HG02588 (cell line): ENCODE measurements at regions not wholly inside any gene's neighbourhood (a gene's known extent, or its start where the extent isn't known, plus 50 kb on each side); places are given as distances from the start of the nearest gene placed in this dataset.

Source experiments
- ATAC-seq: cut with Tn5 transposase; IDR thresholded peaks from one replicate; pipeline ENCODE4 v1.9.1; 2021; ENCODE audit warnings: mild to moderate bottlenecking, moderate library complexity; ENCODE audit not compliant: unreplicated experiment

DNA sequence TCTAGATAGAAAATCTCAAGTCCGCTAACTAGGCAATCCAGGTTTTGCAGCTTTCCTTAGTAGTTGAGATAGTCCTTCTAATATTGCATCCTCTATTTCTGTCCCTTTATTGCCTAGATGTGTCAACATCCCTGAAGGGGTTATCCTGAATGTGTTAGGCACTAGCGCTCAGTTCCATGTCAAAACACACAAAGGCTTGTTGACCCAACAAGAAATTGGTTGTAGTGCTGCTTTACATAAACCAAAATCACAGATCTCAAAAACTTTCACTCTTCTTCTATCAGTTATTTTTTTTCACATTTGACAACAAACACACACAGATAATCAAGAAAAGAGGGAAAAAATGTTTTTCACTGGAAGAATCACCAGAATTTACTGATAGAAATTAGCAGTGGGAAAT lies 51.4 kb upstream of the SOX2 start:
- ATAC-seq, result no peak

DNA sequence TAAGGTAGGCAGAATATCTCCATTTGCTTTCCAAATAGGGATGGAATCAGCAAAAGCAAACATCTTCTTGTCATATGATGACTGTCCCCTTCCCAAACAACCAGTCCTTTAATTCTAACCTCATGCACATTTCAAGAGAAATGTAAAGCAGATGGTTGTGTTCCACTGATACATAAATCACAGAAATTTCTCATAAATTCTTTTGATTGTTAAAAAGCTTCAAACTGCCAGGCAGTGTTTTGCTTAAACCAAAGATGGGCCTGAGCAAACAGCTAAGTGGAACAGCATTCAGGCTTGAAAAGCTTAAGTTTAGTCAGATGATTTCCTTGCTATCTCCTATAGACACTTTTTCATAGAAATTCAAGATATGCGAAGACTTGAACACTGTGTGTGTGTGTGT lies 74.3 kb upstream of the SOX2 start:
- no peak for ATAC-seq

DNA sequence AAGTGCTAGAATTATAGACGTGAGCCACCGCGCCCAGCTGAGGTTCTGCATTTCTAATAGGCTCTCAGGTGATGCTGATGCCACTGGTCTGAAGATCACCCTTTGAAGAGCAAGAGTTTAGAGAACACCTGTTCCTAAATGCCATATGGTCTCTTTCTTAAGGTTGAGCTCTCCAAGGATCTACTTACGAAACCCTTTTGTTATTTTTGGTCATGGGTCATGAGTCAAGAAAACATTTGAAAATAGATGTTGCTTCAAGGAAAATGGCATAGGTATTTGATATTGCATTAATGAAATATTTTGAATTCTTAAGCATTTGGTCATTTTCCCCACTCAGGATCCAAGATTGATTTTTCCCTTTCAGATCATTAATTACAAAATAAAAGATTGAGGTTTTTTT lies 74.7 kb upstream of the SOX2 start:
- no peak for ATAC-seq

DNA sequence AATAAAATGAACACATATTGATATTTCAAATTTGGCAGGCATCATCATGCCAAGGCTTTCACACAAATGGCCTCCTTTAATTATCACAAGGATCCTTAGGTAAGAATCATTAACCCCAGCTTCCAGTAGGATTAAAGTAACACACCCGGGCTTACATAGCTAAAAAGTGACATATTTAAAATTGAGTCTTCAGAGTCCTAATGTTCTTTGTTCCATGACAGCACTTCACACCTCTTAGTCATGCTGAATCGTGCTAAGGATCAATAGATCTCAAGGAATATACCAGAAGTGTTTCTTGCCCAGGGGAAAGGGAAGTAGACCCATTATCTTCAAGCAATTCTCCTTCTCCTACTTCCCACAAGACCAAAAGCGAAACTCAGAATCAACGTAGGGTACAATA lies 76.6 kb upstream of the SOX2 start:
- ATAC-seq, result no peak

DNA sequence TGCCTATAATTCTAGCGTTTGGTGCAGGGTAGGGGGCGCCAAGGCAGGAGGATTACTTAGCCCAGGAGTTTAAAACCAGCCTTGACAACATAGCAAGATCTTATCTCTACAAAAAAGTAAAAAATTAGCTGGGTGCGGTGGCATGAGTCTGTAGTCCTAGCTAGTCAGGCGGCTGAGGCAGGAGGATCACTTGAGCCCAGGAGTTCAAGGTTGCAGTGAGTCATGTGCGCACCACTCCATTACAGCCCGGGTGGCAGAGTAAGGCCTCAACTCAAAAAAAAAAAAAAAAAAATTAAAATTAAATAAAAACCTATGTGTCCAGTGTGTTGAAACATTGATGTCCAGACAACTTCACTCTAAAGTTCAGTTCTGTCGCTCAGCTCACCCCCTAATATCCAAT lies 78.2 kb upstream of the SOX2 start:
- no peak for ATAC-seq

DNA sequence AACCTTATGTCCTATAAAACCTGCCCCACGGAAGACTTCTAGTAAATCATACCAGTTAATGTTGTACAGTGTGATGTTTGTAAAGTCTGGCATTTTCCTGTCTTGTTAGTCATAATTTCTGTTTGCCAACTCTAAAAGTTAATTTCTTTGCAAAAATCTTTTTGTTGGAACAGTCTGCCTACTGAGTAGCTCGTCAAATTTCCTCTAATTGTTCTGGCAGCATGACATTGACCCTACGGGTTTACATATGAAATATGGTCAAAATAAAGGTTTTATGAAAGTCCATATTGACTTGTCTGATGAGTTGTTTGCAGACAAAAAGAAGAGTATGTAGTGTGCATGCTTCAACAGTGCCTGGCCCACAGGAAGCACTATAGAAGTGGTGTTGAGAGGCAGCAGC lies 79.8 kb upstream of the SOX2 start:
- no peak for ATAC-seq

DNA sequence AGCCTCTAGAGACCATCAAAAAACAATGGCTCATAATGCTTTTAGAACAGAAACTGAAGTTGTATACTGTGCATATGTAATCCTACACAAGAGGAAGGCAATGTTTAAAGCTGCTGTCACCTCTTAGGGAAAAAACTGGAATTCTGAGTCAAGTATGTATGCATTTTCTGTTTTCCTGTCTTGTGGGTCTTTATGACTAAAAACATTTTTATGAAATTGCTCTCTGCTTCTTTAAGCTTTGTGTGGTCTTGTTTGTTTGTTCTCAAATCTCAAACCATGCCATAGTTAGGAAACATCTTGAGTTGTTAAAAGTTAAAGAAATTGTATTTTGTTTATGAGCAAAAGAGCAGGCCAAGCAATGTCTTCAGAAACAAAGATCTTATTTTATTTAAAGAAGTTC lies 80.9 kb upstream of the SOX2 start:
- ATAC-seq, result no peak

DNA sequence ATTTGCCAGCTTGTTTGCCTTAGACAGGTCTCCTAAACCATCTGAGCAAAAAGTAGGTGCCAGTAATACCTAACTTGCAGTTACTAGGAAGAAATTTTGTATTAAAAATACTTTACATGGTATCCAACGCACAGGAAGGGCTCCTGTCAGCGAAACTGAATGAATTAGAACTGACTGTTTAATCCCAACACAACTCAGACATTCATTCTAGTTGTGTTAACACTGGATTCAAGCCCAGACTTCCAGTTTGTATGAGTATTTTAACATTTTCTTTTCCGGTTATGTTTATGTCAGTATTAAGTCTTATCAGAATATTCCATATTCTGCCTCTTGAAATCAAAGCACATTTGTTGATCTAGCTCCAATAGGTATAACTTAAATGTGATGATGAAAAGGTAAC lies 82.0 kb upstream of the SOX2 start:
- ATAC-seq, result no peak

DNA sequence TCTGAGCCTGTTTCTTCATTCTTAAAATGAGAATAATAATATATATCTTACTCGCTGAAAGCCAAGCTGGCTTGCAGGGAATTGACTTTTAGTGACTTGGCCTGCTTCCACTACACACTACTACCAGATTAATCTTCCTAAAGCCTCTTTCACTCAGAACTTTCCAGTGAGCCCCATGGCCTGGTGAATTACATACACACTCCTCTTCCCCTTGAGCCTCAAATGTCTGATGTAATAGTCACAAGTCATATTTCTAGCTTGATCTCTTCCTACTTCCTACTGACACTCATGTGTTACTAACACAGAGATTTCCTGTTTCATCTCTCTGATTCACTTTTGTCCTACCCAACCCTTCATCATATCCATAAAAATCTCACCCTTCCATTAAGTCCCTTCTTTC lies 82.7 kb upstream of the SOX2 start:
- ATAC-seq, result no peak

DNA sequence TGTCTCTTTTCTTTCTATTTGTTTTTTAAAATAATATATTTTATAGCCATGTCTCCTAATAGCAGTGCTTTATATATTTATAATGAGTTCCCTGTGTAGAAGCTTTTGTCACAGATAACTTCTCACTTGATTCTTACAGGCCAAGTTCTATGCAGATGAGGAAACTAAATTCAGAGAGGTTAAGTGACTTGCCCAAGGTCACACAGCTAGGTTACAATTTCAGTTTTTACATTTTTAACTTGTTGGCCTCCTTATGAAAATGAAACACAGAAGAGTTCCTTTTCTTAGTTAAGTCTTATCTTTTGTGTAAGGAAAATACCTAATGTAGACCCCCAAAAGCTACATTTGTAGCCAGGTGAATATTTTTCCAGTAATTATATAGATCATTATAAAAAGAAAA lies 83.3 kb upstream of the SOX2 start:
- ATAC-seq, result no peak

DNA sequence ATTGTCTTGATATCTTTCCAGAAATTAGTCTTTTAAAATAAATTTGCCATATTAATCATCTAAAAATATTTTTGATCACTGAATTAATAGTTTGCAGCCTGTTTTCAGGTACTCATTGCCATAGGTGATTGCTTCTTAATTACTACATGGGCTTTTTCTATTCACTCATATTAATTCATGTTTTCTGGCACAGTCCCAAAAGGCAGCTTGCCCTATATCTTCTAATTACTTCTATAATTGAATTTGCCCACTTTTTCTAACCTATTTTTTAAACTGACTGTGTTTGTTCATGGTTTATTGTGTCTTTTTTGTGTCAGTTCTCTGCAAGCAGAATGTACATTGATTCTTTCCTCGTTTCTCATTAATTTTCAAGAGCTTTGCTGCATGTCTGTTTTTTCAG lies 85.7 kb upstream of the SOX2 start:
- ATAC-seq, result no peak

DNA sequence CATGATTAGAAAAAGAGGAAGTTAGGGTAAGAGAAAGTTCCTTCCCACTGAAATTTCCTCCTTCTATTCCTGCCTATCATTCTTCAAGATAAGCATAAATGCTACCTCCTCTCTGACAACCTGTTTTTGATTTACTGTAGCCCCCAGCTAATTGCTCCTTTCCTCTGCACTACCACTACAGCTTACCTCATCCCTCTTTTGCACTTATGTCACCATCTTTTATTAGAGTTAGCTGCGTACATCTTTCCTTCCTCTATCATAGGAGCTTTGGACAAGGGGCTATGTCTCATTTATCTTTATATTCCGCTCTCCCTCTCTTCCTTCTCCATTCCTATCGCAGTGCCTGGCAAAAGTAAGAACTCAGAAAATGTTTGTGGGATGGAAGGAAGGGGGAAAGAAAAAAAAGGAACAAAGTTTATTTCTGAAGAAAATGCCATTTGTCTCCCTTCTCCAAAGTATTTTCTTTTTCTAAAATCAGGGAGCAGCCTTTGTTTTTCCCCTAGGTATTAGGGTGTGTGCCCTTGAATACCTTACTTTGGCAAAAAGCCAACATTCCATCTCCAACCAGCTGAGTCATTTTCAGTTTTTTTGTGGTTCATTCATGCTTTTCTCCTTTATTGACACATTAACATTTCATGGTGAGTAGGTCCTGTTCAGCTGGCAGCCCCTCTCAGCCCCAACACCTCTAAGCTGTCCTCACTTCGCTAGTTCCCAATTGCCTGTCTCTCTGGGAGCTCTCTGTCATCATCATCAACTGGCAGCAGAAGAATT lies 87.6 kb upstream of the SOX2 start:
- ATAC-seq, result no peak

DNA sequence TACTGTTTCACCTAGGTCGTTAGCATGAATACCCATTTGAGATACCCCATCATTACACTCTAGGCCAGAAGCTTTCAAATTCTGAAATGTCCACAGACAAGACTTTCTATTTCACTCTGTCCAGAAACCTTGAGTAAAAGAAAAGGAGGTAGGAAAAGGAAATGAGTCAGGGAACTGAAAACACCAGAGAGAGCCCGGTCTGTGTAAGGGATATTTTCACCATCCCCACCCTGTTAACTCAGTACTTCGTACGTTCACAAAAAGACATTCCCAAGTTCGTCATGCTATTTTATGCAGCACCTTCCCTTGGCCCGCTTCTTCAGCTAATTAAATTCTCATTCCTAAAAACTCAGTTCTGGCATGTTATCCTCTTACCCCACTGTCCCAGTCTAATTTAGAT lies 89.4 kb upstream of the SOX2 start:
- no peak for ATAC-seq

DNA sequence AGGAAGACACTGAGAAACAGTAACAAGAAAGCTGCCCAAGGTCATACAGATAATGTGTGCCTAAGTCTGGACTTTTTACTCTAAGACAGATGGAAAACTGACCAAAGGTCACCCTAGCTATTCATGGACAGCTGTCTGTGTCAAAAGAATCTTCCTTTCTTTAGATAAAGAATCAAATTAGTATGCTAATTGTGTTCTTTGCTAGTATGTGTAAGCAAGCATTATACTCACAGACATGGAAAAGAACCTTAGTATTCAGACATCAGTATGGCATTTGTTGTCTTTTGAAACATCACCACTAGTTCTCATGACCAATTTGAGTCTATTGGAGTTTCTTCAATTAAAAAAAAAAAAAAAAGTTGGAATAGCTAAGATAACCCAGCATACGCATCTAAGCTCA lies 91.8 kb upstream of the SOX2 start:
- no peak for ATAC-seq

DNA sequence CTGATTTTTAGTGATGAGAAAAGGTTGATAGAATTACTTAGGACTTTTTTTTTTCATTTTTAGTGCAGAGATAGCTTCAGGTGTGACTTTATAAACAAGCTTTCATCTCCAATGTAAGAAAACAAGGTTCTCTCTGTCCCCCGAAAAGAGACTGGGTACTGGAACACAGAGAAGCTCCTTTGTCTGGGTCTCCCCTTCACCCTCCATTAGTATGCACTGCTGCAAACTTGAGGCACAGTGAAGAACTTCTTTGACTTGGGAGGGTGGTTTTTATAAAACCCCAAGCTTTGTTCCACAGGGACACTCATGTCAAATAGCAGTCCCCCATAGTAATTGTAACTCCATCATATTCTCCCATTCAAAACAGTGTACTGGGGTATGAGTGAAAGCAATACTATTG lies 93.5 kb upstream of the SOX2 start:
- ATAC-seq, result no peak

DNA sequence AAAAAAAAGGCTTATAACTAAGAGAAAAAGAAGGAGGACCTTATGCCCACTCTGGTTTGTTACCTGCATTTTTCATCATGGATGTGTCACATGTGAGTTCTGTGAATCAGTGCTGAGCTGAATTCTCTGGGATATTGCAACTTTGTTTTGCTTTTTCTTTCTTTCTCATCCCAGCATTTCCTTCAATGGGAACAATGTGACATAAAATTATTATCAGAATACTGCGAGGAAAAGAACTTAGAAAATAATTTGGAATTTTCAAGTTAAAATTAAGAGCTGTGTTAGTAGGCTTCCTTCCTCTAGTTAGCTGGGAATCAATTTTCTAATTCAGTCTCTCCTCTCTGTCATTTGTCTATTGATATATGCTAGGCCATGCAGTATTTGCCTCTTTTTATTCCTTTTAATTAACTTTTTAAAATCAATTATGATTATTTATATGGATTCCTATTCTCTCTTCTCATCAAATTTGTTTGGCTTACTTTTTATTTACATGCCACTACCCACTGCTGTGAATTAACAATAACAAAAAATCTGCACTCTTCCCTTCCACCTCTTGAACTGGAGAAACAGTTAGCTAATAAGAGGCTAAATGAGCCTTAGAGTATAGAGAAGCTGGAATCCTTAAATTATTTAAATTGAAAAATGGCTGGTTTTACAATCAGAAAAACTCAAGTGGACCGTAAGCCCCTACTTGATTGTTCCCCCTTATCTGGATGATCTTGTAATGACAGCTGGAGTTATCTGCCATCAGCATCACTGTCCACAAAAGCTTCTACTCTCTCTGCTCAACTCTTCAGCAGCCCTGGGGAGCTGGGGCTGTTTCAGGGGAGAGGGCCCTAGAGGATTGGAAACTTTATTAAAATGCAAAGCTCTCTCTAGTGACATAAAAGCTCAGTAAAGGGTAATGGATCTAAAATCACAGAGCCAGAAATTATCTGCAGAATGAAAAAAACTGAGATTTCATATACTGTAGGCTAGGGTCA lies 95.3 kb upstream of the SOX2 start:
- ATAC-seq, result no peak

DNA sequence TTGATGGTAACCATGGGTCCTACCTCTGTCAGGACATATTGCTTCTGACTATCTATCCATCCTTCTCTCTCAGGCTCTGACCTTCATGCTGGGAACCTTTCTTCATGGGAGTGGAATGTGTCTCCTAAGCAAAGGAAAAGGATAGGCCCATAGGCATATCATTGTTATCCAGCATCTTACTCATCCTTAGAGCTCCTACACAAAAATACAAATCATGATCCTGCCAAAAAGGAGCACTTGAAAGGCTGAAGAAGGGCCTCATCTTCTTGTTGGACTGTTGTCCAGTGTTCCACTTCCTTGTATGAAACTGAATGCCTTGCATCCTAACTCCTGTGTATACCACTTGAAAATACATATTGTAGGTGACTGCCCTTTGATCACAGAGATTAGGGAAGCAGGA lies 96.1 kb upstream of the SOX2 start:
- no peak for ATAC-seq

DNA sequence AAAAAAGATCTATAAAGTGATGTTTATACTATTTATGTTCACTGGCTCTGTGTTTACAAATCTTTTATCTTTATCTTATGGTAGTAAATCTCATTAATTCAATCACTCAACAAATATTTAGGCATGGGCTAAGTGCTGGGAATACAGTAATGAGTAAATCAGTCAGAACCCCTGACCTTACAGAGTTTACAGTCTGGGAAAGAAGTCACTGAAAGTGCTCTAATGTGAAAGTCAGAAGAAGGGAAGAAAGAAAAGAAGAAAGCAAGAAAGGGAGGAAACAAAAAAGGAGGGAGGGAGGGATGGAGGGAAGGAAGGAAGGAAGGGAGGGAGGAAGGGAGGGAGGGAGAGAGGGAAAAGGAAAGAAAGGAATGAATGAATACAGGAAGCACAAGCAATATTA lies 96.8 kb upstream of the SOX2 start:
- no peak for ATAC-seq

DNA sequence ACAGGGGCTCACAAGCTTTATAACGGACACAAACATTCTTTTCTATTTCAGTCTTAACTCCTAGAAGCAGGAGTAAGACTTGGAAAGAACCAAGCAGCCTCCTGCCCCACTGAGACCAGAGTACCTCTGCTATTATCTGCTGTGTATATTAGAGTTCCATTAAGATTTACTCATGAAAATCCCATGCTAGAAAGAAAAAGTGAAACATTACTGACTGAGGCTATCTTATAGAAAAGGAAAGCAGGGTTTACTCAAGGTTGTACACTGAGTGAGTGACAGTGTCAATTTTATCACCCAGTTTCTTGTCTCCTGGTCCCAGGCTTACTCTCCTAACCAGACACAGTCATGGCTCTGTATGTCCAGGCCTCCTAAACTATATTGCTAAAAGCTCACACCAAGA lies 97.9 kb upstream of the SOX2 start:
- ATAC-seq, result no peak

DNA sequence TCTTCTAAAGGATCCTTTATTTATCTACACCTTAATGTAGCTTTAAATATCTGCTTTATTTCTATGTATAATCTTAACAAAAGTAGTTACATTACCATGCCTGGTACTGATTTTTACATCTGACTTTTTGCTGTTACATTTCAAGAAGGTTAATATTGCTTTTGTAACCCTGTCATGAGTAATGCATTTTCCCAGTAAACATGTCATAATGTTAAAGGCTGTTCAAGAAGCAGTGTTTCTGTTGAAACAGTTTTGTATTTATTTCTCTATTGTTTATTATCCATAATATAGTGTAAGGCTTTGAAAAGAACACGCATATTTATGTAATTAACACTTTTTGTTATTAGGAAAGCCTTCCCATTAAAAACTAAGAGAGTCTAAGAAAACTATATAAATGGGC lies 98.5 kb upstream of the SOX2 start:
- no peak for ATAC-seq

DNA sequence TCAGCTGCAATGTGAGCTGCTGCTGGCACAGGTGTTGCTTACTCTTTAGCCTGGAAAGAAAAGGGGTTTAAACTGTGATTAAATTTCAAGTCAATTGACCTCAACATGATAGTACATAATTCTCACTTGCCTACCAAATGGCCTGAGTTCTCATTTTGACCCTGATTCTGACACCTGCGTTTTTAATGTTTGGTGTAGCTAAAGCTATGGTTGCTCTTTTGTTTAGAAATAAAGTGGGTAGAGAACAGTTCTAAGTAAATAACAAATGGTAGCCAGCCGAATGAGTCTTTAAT lies 100.8 kb upstream of the SOX2 start:
- no peak for ATAC-seq
